Loucy (cell line): ENCODE measurements at regions not wholly inside any gene's neighbourhood (a gene's known extent, or its start where the extent isn't known, plus 50 kb on each side); places are given as distances from the start of the nearest gene placed in this dataset.

Experiments used
- H2AFZ ChIP-seq: fragments of 200-600 bp; sonication (generic); 2 replicates; pipeline ENCODE4 v1.6.0; 2016; ENCODE audit warnings: antibody characterized with exemption, mild to moderate bottlenecking, low read length, moderate library complexity
- H3F3A ChIP-seq: fragments of 200-600 bp; 2 replicates; pipeline ENCODE4 v1.6.0; 2016; ENCODE audit warnings: antibody characterized with exemption, low read depth, mild to moderate bottlenecking
- H3K27me3 ChIP-seq: fragments of 200-600 bp; sonication (generic); 2 replicates; pipeline ENCODE4 v1.6.1; 2014; ENCODE audit warnings: low read length, mild to moderate bottlenecking; ENCODE audit not compliant: insufficient read depth, poor library complexity, severe bottlenecking
- H3K36me3 ChIP-seq: fragments of 200-600 bp; sonication (generic); 2 replicates; pipeline ENCODE4 v1.6.1; 2016; ENCODE audit warnings: low read length; ENCODE audit not compliant: insufficient read depth
- H3K4me1 ChIP-seq: fragments of 200-600 bp; sonication (generic); 2 replicates; pipeline ENCODE4 v1.5.1; 2014; ENCODE audit warnings: low read length, mild to moderate bottlenecking; ENCODE audit not compliant: insufficient read depth, poor library complexity, severe bottlenecking
- H3K4me2 ChIP-seq: fragments of 200-600 bp; sonication (generic); 2 replicates; pipeline ENCODE4 v1.6.0; 2014; ENCODE audit warnings: antibody characterized with exemption, low read length, low read depth, mild to moderate bottlenecking; ENCODE audit not compliant: poor library complexity, severe bottlenecking
- H3K4me3 ChIP-seq: fragments of 200-600 bp; sonication (generic); 2 replicates; pipeline ENCODE4 v1.5.1; 2014; ENCODE audit warnings: low read length, mild to moderate bottlenecking, mixed read lengths; ENCODE audit not compliant: poor library complexity, severe bottlenecking
- H3K79me2 ChIP-seq: fragments of 200-600 bp; sonication (generic); 2 replicates; pipeline ENCODE4 v1.6.1; 2014; ENCODE audit warnings: low read length; ENCODE audit not compliant: insufficient read depth
- H3K9ac ChIP-seq: fragments of 200-600 bp; sonication (generic); 2 replicates; pipeline ENCODE4 v1.6.0; 2014; ENCODE audit warnings: mild to moderate bottlenecking, low read depth, low read length, moderate library complexity; ENCODE audit not compliant: poor library complexity, severe bottlenecking
- H3K9me2 ChIP-seq: fragments of 200-600 bp; sonication (generic); replicated peaks from 2 replicates; pipeline ENCODE4 v1.6.1; 2016; ENCODE audit warnings: low read depth, low read length, mixed read lengths
- H3K9me3 ChIP-seq: fragments of 200-600 bp; sonication (generic); 2 replicates; pipeline ENCODE4 v1.6.1; 2014; ENCODE audit warnings: mild to moderate bottlenecking, antibody characterized with exemption, low read length, low read depth; ENCODE audit not compliant: insufficient read depth
- H4K20me1 ChIP-seq: fragments of 200-600 bp; sonication (generic); 2 replicates; pipeline ENCODE4 v1.6.0; 2014; ENCODE audit warnings: antibody characterized with exemption, low read length, mild to moderate bottlenecking; ENCODE audit not compliant: insufficient read depth, poor library complexity, severe bottlenecking
- CTCF ChIP-seq: fragments of 200-600 bp; sonication (generic); conservative IDR thresholded peaks from 2 replicates; pipeline ENCODE4 v1.5.1; 2014; ENCODE audit warnings: mild to moderate bottlenecking, antibody characterized with exemption, low read length
- EZH2phosphoT487 ChIP-seq: fragments of 200-600 bp; IDR thresholded peaks from 2 replicates; pipeline ENCODE4 v1.6.1; 2018; ENCODE audit warnings: antibody characterized with exemption, mild to moderate bottlenecking, moderate library complexity, borderline replicate concordance

DNA sequence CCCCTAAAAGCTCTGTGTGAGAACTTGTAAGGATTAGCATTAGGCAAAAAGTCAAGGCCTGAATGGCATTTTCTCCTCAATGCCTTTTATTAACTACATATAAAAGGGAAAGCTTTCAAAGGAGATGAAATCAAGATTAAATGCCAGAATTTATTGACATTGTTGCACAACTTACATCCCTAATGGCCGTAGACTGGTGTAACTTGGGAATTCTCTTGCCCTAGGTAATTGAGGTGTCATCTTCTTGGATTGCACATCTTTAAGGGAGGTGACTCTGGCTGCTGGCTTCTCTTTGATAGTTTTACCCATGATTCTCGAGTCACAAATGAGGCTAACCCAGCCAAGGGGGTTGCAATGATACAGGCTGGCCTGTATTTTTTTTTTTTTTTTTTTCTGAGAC is 249.1 kb downstream of the TBL1XR1 start:
- Histone ChIP-seq H3K36me3 (no peaks in the 10 kb centered on the region), H3K27me3 (no peaks in the 10 kb centered on the region), H3K4me3 (no peak overlapping the region), H3K79me2 (no peaks in the 10 kb centered on the region), H4K20me1 (no peaks in the 10 kb centered on the region), H2AFZ (peak overlapping the region; percentile 77), H3K9me3 (no peaks in the 10 kb centered on the region), H3K9ac (no peak overlapping the region), H3K4me2 (no peak overlapping the region), H3K4me1 (peaks cover 11% of the 10 kb centered on the region), H3K9me2 (no peaks in the 10 kb centered on the region), H3F3A (no peaks in the 10 kb centered on the region)
- no peak for TF ChIP-seq CTCF

DNA sequence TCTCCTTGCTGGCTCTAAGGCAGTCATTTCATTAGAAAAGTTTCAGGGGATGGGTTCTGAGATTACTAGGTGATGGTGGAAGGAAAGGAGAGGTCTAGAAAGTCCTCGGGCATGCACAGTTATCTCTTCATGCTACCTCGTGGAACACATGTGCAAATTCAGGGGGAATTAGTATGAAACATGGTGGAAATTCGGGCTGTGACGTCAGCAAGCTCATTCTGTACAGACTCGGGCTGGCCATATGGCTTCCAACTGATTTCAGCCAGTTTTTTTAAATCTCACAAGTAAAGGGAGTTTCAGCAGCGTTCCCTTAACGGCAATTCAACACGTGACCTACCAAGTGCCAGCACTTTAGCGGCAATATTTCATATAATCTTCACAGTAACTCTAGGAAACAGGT is 251.1 kb downstream of the TBL1XR1 start:
- H3F3A ChIP-seq: no peaks in the 10 kb centered on the region
- H4K20me1 ChIP-seq: no peaks in the 10 kb centered on the region
- H3K9ac ChIP-seq: no peak overlapping the region
- no peak overlapping the region for H3K4me3 ChIP-seq
- no peaks in the 10 kb centered on the region for H3K79me2 ChIP-seq
- TF ChIP-seq CTCF (no peak), EZH2phosphoT487 (no peak)
- H3K9me2 ChIP-seq: no peaks in the 10 kb centered on the region
- no peak overlapping the region for H3K4me2 ChIP-seq
- H3K9me3 ChIP-seq: no peaks in the 10 kb centered on the region
- H3K27me3 ChIP-seq: no peaks in the 10 kb centered on the region
- peaks cover 11% of the 10 kb centered on the region for H3K4me1 ChIP-seq
- no peak overlapping the region for H2AFZ ChIP-seq
- H3K36me3 ChIP-seq: no peaks in the 10 kb centered on the region

- Histone ChIP-seq H2AFZ (no peak overlapping the region; the same call in 1 of the 2 replicates), H4K20me1 (no peaks in the 10 kb centered on the region), H3K4me2 (no peak overlapping the region), H3K4me1 (peaks cover under 1% of the 10 kb centered on the region), H3K9me3 (no peaks in the 10 kb centered on the region), H3K9me2 (no peaks in the 10 kb centered on the region), H3K4me3 (no peak overlapping the region), H3K79me2 (no peaks in the 10 kb centered on the region), H3K27me3 (no peaks in the 10 kb centered on the region), H3K9ac (no peak overlapping the region), H3F3A (no peaks in the 10 kb centered on the region), H3K36me3 (no peaks in the 10 kb centered on the region)
- TF ChIP-seq EZH2phosphoT487: no peak
- no peak for TF ChIP-seq CTCF
These were observed 255.0 kb downstream of the TBL1XR1 start for GRCh38 chr3:176942305-176942704.
